Gastroesophageal sphincter (tissue), 4 donors: ENCODE measurements at regions not wholly inside any gene's neighbourhood (a gene's known extent, or its start where the extent isn't known, plus 50 kb on each side); places are given as distances from the start of the nearest gene placed in this dataset.

Source experiments
- ATAC-seq: fragments of 150-250 bp; one replicate; pipeline ENCODE4 v1.9.1; 2016; ENCODE audit warnings: mild to moderate bottlenecking, moderate library complexity
- H3K27ac ChIP-seq, 4 donors: fragments of 200-600 bp; sonication (generic) in 3 of 4; 1 replicate in 3 of 4; 2 replicates in 1 of 4; pipeline ENCODE4 v1.5.1; 2016 to 2019
- H3K27me3 ChIP-seq: fragments of 200-600 bp; sonication (generic); one replicate; pipeline ENCODE4 v1.5.1; 2019
- H3K36me3 ChIP-seq, 2 donors: fragments of 200-600 bp; sonication (generic); one replicate each; pipeline ENCODE4 v1.5.1; 2019; ENCODE audit warnings: control low read depth in 1 of 2
- H3K4me1 ChIP-seq, 3 donors: fragments of 200-600 bp; sonication (generic); 1 replicate in 2 of 3; 2 replicates in 1 of 3; pipeline ENCODE4 v1.5.1; 2016 to 2019; ENCODE audit warnings: control low read depth in 2 of 3
- H3K4me3 ChIP-seq, 2 donors: fragments of 200-600 bp; sonication (generic); one replicate each; pipeline ENCODE4 v1.5.1; 2019; ENCODE audit warnings: mild to moderate bottlenecking in 1 of 2, moderate library complexity in 1 of 2
- H3K9me3 ChIP-seq, 3 donors: fragments of 200-600 bp; sonication (generic); one replicate each; pipeline ENCODE4 v1.5.1; 2017 to 2019; ENCODE audit warnings: control low read depth in 2 of 3
- CTCF ChIP-seq, 4 experiments: fragments of 200-600 bp in 2 of 4; fragments of 450-650 bp in 2 of 4; sonication (generic) in 1 of 4; IDR thresholded peaks; one replicate each; pipeline ENCODE4 v1.5.1; 2017 to 2019; ENCODE audit warnings: antibody characterized with exemption in 4 of 4, mild to moderate bottlenecking in 2 of 4, moderate library complexity in 2 of 4
- EP300 ChIP-seq: sonication (generic); formaldehyde crosslinking; IDR thresholded peaks from one replicate; pipeline ENCODE4 v1.6.1; 2017; ENCODE audit warnings: antibody characterized with exemption, mild to moderate bottlenecking
- POLR2A ChIP-seq, 2 donors: fragments of 450-650 bp; IDR thresholded peaks; one replicate each; pipeline ENCODE4 v1.6.1; 2017; ENCODE audit warnings: antibody characterized with exemption in 2 of 2, mild to moderate bottlenecking in 2 of 2, moderate library complexity in 1 of 2
- POLR2AphosphoS5 ChIP-seq: sonication (generic); formaldehyde crosslinking; IDR thresholded peaks from one replicate; pipeline ENCODE4 v1.6.1; 2017; ENCODE audit warnings: antibody characterized with exemption
- WGBS, 2 donors: methylation state at CpG; one replicate each; pipeline ENCODE4 v1.1.5; 2018; ENCODE audit warnings: low coverage in 1 of 2; 5-methylcytosine and 5-hydroxymethylcytosine counted together

GRCh38 chr7:32264702-32265284 lies 194.6 kb upstream of the PDE1C start:
- Histone ChIP-seq H3K27me3 (peaks cover 7% of the 10 kb centered on the region), H3K36me3 (no peaks in the 10 kb centered on the region), H3K27ac (no peak overlapping the region), H3K4me3 (no peak overlapping the region), H3K4me1 (no peaks in the 10 kb centered on the region), H3K9me3 (no peaks in the 10 kb centered on the region)
- ATAC-seq = no peak
- WGBS, 2 donors = 90 to 100% methylated on average over 2 of the region's 2 CpGs
- TF ChIP-seq CTCF (IDR thresholded peaks at IDR 0.05) (no peak), POLR2A (IDR thresholded peaks at IDR 0.05) (no peak), EP300 (no peak), POLR2AphosphoS5 (no peak)

DNA sequence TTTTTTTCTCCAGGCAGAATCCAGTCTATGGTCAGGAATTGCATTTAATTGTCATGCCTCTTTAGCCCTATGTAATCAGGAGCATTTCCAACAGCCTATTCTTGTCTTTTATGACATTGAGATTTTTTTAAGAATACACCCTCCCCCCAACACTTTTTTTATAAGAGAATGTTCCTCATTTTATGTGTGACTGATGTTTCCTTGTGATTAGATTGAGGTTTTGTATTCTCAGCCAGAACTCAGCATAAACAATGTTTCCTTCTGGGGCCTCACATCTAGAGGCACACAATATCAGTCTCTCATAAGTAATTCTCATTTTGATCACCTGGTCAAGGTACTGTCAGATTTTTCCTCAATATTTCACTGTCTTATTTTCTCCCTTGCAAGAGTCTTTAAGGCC lies 193.4 kb upstream of the PDE1C start:
- TF ChIP-seq POLR2A (IDR thresholded peaks at IDR 0.05) = no peak
- no peak for TF ChIP-seq POLR2AphosphoS5
- TF ChIP-seq EP300 = no peak
- TF ChIP-seq CTCF (IDR thresholded peaks at IDR 0.05) = no peak
- Histone ChIP-seq H3K4me3 (no peak overlapping the region), H3K27ac (no peak overlapping the region), H3K9me3 (no peaks in the 10 kb centered on the region), H3K36me3 (no peaks in the 10 kb centered on the region), H3K4me1 (no peaks in the 10 kb centered on the region), H3K27me3 (peaks cover 7% of the 10 kb centered on the region)
- ATAC-seq = no peak

GRCh38 chr7:32262315-32262714 lies 192.1 kb upstream of the PDE1C start:
- Histone ChIP-seq H3K36me3 (no peaks in the 10 kb centered on the region), H3K27me3 (peaks cover 7% of the 10 kb centered on the region), H3K9me3 (no peaks in the 10 kb centered on the region), H3K4me1 (no peaks in the 10 kb centered on the region), H3K4me3 (no peak overlapping the region), H3K27ac (no peak overlapping the region)
- TF ChIP-seq POLR2AphosphoS5 (no peak), POLR2A (IDR thresholded peaks at IDR 0.05) (no peak), EP300 (no peak), CTCF (IDR thresholded peaks at IDR 0.05) (no peak)
- WGBS, 2 donors = 48 to 55% methylated on average over 3 to 4 of the region's 4 CpGs
- ATAC-seq = no peak

GRCh38 chr7:32259931-32260596 lies 189.9 kb upstream of the PDE1C start:
- Histone ChIP-seq H3K36me3 (no peaks in the 10 kb centered on the region), H3K27ac (no peak overlapping the region), H3K4me1 (no peaks in the 10 kb centered on the region), H3K4me3 (no peak overlapping the region), H3K9me3 (no peaks in the 10 kb centered on the region), H3K27me3 (no peaks in the 10 kb centered on the region)
- WGBS, 2 donors = 58 to 81% methylated on average over 6 to 11 of the region's 12 CpGs
- TF ChIP-seq POLR2AphosphoS5 = no peak
- TF ChIP-seq CTCF (IDR thresholded peaks at IDR 0.05) = no peak
- no peak for TF ChIP-seq EP300
- TF ChIP-seq POLR2A (IDR thresholded peaks at IDR 0.05) = no peak
- ATAC-seq = no peak

- Histone ChIP-seq H3K4me3 (no peak overlapping the region), H3K27me3 (no peaks in the 10 kb centered on the region), H3K4me1 (no peaks in the 10 kb centered on the region), H3K27ac (no peak overlapping the region), H3K36me3 (no peaks in the 10 kb centered on the region), H3K9me3 (no peaks in the 10 kb centered on the region)
- ATAC-seq = no peak
- no peak for TF ChIP-seq EP300
- no peak for TF ChIP-seq CTCF (IDR thresholded peaks at IDR 0.05)
- TF ChIP-seq POLR2AphosphoS5 = no peak
- no peak for TF ChIP-seq POLR2A (IDR thresholded peaks at IDR 0.05)
- WGBS, 2 donors = 72 to 77% methylated on average over 2 to 4 of the region's 4 CpGs
These were observed 188.1 kb upstream of the PDE1C start for GRCh38 chr7:32258265-32258664.
